ENCODE measurements at regions not wholly inside any gene's neighbourhood (a gene's known extent, or its start where the extent isn't known, plus 50 kb on each side); places are given as distances from the start of the nearest gene placed in this dataset.

DNA sequence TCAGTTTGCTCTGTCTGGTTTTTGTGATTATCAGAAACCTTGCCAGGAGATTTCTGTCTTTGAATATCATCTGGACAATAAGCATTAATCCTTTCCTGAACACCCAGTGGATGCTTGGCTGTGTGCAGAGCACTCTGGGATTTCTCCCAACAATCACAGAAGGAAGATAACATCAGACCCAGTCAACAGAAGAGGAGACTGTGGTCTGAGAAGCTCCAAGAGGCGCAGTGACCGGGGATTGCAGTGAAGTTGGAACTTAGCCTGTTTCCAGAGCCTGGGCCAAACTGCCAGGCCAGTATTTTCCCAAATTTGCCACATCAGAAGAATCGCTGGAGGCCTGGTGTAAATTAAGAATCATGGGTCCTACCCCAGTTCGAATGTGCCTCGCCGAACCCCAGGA, 264.7 kb downstream of the C16orf95 start (continued):
- TF ChIP-seq IRF2 (CRISPR knock-in tag; IDR thresholded peaks at IDR 0.05; ENCODE audit: borderline replicate concordance, low read depth) (no peak), ZNF425 (CRISPR knock-in tag; conservative IDR thresholded peaks at IDR 0.05) (no peak), ZNF281 (CRISPR knock-in tag; IDR thresholded peaks at IDR 0.05) (no peak), MXD4 (CRISPR knock-in tag; IDR thresholded peaks at IDR 0.05; ENCODE audit: borderline replicate concordance) (no peak)
- TF ChIP-seq, protein P1, sequence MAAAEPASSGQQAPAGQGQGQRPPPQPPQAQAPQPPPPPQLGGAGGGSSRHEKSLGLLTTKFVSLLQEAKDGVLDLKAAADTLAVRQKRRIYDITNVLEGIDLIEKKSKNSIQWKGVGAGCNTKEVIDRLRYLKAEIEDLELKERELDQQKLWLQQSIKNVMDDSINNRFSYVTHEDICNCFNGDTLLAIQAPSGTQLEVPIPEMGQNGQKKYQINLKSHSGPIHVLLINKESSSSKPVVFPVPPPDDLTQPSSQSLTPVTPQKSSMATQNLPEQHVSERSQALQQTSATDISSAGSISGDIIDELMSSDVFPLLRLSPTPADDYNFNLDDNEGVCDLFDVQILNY (CRISPR knock-in tag; IDR thresholded peaks at IDR 0.05) = no peak
- TF ChIP-seq, protein P2, sequence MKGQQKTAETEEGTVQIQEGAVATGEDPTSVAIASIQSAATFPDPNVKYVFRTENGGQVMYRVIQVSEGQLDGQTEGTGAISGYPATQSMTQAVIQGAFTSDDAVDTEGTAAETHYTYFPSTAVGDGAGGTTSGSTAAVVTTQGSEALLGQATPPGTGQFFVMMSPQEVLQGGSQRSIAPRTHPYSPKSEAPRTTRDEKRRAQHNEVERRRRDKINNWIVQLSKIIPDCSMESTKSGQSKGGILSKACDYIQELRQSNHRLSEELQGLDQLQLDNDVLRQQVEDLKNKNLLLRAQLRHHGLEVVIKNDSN (CRISPR knock-in tag; IDR thresholded peaks at IDR 0.05) = no peak

- peak; percentile 81 for ATAC-seq
- ChIA-PET POLR2A (interaction anchor here (0.7 to 1.3 kb wide), 2 partner anchors 9 to 1380 kb away, joined by 3 to 4 read pairs; no protein-coding TSS in a partner anchor), CTCF (interaction anchor here (0.5 to 2.9 kb wide), 13 partner anchors 10 to 407 kb away, joined by 3 to 15 read pairs (median 4); no protein-coding TSS in a partner anchor)
- Mint-ChIP-seq H3K27ac (no peak overlapping the region), H3K4me1 (peaks cover 4% of the 10 kb centered on the region), H3K27me3 (ENCODE audit: low read depth) (peaks cover 6% of the 10 kb centered on the region), H3K9me3 (peaks cover 10% of the 10 kb centered on the region), H3K4me3 (peak overlapping the region; percentile 43), H3K36me3 (peaks cover 9% of the 10 kb centered on the region)
- DNase-seq (ENCODE audit: low spot score) = peak; percentile 45
- TF ChIP-seq HMGXB4 (CRISPR knock-in tag; IDR thresholded peaks at IDR 0.05) (no peak), NFE2L1 (CRISPR knock-in tag; IDR thresholded peaks at IDR 0.05) (no peak), KAT7 (CRISPR knock-in tag; IDR thresholded peaks at IDR 0.05; ENCODE audit: borderline replicate concordance) (no peak), NR3C1 (CRISPR knock-in tag; conservative IDR thresholded peaks at IDR 0.05; ENCODE audit: low read depth) (no peak), ZNF423 (CRISPR knock-in tag; IDR thresholded peaks at IDR 0.05) (peak; percentile 60; the same call in 1 of the 2 replicates), EMX1 (CRISPR knock-in tag; IDR thresholded peaks at IDR 0.05) (no peak), SMAD4 (CRISPR knock-in tag; IDR thresholded peaks at IDR 0.05) (no peak), NR2C2 (CRISPR knock-in tag; IDR thresholded peaks at IDR 0.05) (no peak), SP1 (CRISPR knock-in tag; conservative IDR thresholded peaks at IDR 0.05) (no peak), ZNF219 (CRISPR knock-in tag; IDR thresholded peaks at IDR 0.05; ENCODE audit: borderline replicate concordance) (no peak), FOXP1 (CRISPR knock-in tag; IDR thresholded peaks at IDR 0.05; ENCODE audit: borderline replicate concordance) (0 out of 2 replicates have a peak, but pooled peaks have one; percentile 30), TEAD1 (CRISPR knock-in tag; IDR thresholded peaks at IDR 0.05) (no peak), SOX15 (CRISPR knock-in tag; IDR thresholded peaks at IDR 0.05) (no peak), ZNF121 (CRISPR knock-in tag; IDR thresholded peaks at IDR 0.05) (no peak), ESRRA (CRISPR knock-in tag; IDR thresholded peaks at IDR 0.05; ENCODE audit: borderline replicate concordance) (no peak), ZNF138 (CRISPR knock-in tag; conservative IDR thresholded peaks at IDR 0.05) (no peak)
- TF ChIP-seq, protein P3, sequence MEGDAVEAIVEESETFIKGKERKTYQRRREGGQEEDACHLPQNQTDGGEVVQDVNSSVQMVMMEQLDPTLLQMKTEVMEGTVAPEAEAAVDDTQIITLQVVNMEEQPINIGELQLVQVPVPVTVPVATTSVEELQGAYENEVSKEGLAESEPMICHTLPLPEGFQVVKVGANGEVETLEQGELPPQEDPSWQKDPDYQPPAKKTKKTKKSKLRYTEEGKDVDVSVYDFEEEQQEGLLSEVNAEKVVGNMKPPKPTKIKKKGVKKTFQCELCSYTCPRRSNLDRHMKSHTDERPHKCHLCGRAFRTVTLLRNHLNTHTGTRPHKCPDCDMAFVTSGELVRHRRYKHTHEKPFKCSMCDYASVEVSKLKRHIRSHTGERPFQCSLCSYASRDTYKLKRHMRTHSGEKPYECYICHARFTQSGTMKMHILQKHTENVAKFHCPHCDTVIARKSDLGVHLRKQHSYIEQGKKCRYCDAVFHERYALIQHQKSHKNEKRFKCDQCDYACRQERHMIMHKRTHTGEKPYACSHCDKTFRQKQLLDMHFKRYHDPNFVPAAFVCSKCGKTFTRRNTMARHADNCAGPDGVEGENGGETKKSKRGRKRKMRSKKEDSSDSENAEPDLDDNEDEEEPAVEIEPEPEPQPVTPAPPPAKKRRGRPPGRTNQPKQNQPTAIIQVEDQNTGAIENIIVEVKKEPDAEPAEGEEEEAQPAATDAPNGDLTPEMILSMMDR (IDR thresholded peaks at IDR 0.05) = peak; percentile 45; the same call in 1 of the 2 replicates
- TF ChIP-seq, protein P2 (CRISPR knock-in tag; IDR thresholded peaks at IDR 0.05) = no peak
- TF ChIP-seq, protein P1 (CRISPR knock-in tag; IDR thresholded peaks at IDR 0.05) = no peak
Observed at GRCh38 chr16:87053016-87053982, 263.9 kb downstream of the C16orf95 start.
